ENCODE measurements at regions not wholly inside any gene's neighbourhood (a gene's known extent, or its start where the extent isn't known, plus 50 kb on each side); places are given as distances from the start of the nearest gene placed in this dataset.

DNA sequence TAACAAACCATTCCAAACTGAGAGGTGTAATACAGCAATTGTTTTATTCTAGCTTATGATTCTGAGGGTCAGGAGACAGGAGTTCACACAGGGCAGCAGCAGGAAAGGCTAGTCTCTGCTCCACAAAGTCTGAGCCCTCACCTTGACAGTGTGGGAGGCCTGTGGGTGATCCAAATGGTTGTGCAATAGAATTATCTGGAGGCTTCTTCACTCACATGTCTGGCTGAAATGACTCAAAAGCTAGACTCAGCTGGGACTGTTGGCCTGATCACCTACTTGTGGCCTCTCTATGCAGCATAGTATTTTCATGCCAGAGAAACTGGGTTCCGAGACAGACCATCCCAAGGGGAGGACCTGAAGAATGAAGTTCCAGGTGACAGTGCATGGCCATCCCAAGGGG, 233.9 kb upstream of the UBE2E2 start:
- DNase-seq = no peak

DNA sequence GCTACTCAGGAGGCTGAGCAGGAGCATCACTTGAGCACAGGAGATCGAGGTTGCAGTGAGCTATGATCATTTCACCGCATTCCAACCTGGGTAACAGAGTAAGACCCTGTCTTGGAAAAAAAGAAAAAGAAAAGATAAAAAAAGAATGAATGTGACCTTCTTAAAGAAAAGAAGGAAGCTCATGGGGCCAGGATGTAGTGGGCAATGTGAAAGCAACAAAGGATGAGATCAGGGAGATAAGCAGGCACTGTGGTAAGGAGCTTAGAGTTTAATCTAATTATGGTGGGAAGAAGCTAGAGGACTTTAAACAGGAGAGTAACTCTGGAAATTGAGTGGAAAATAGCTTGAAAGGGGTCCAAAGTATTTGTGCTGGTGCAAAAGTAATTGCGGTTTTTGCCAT, 231.6 kb upstream of the UBE2E2 start:
- no peak for DNase-seq

DNA sequence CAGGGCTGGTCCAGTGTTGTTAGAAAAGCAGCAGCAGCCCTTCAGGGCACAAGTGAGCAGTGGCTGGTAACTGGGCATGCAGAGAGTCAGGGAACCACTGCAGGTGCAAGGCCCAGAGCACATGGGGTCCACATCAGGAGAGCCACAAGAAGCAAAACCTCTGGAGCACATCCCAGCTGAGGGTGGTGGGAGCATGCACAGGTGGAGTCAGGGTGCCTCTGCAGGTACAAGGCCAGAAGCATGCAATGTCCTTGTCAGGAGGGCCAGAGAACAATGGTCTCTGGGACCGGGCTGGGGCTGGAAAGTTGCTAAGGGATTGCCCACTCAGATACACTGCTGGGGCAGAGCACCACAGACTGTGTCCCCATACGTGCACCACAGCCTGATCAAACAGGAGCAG, 226.1 kb upstream of the UBE2E2 start:
- no peak for DNase-seq

DNA sequence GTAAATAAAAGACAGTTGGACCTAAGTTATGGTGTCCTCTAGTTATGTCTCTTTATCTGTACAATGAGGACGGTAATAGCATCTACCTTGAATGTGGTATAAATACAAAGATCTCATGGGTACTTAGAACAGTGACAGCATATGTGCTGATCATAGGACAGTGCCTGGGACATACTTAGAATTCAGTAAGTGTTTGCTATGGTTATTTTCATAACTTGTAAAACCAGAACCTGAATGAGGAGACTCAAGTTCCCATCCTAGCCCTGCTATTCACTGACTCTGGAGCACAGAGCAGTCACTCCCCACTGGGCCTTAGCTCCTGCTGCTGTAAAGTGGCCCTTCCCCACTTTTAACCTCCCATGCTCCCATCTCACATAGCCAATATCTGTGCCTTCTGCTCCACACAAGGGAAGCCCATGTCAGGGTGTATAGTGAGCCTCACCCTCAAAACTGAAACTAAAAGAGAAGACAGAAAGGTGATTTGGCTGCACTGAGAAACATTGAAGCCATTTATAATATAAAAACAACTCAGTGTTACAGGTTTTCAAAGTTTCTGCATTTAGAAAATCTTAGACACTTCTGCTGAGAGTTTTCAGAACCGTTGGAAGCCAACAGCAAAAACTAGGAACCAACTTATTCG, 225.4 kb upstream of the UBE2E2 start:
- no peak for DNase-seq

DNA sequence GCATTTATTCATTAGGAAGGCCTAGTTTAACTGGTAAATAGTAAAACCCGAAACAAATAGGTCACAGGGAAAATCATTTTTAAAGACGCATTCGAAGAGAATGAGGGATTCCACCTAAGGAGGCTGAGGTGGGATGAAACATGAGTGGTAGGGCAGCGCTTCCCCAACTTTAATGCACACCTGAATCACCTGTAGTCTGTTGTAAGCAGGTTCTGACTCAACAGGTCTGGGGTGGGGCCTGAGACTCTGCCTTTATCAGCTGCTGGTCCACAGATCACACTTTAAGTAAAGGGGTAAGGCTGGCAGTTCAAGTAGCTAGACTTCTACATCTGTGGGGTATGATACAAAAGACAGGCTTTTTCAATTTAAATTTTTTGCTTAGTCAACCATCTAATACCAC, 223.5 kb upstream of the UBE2E2 start:
- no peak for DNase-seq

DNA sequence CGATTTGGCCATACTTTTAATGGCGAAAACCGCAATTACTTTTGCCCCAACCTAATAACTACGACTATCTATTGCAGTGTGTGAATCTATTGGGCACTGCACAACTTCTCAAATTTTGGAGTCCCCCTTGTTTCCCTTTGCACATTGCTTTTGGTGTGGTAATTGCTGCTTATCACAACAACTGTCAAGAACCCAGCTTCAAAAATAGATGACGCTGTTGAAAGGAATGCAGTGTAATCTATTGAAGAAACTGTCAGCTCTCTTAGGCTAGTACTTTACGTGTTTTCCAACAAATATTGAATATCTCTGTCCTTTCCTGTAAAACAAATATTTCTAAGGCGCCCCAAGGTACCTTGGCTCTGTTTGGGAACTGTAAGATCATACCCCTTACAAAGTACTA, 222.8 kb upstream of the UBE2E2 start:
- DNase-seq = no peak

DNA sequence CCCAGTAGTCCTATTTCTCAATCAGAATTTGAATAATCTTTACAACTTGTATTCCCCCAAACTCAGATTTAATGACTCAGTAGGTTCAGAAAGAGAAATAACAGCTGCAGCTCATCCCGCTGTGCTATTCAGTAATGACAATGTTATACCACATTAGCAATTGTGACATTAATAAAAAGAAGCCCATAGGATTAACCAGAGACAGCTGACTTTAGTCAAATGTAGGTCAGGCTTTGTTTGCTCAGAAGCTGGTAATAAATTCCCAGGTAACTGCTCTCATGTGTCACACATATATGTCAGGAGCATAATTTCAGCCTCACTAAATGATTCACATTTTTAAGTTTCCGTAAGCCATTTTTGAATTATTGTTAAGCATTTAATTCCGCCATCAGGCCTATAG, 222.0 kb upstream of the UBE2E2 start:
- DNase-seq = no peak

DNA sequence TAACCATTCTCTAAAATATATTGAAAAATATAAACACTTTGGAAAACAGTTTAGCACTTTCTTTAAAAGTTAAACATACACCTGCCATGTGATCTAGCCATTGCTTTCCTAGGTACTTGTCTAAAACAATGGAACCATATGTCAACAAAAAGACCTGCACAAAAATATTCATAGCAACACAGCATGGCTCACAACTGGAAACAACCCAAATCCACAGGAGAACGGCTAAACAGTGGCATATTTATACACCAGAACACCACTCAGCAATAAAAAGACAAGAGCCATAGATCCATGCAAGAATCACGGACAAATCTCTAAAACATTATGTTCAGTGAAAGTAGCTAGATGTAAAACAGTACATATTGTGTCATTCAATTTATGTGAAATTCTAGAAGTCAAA, 221.3 kb upstream of the UBE2E2 start:
- no peak for DNase-seq

DNA sequence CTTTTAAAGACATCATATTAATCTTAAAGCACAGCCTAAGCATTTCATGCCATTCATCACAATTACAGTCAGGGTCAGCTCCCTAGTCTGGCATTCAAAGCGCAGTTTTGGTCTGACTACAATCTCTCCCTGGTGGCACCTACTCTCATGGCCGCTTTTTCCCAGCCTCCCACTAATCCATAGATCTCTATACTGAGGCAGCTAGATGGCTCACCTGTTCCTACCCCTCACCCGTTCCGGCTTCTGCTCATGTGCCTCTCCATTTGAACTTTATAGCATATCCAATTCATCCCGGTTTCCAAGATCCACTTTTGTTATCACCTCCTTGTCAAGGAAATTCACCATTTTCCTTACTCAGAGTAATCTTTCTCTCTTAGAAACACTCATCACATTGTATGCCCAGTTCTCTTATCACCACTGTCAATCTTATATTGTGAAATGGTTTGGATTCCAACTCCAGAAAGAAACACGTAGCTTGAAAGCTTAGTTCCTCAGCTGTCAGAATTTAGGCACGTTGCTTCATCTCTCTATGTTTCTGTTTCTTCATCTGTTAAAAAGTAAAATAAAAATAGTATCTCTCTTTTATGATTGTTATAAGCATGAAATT, 220.0 kb upstream of the UBE2E2 start:
- DNase-seq = no peak

DNA sequence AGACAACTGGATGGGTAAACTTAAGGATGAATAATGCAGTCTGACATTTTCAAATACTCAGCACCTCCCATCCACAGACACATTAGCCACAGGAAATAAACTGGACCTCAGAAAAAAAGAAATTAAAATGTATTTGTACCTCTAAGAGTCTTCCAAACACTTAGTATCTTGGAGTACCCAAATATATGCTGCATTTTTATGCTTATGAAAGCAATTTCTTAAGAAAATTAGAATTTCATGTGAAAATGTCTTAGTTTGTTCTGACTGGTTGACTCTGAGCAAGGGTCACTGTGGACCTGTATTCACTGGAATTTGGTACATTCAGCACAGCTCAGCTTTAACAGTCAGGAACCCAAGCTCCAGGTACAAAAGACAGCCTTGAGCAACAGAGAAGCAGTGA, 216.2 kb upstream of the UBE2E2 start:
- no peak for DNase-seq

DNA sequence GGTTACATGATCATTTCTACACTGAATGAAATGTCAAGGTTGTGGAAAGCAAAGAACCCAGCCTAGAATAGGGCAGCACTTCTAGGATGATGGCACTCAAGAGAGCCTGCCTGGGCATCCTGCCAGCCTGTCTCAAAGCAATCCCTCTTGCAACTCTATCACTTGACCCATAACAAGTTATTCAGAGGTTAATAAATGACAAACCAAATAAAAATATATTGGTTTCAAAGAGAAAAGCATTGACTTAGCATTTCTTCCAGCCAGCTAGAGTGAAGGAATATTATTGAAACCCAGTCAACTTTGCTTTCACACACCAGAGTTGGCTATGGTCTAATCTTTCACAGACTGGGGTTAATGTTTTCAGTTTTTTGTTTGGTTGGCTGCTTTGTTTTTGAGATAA, 214.6 kb upstream of the UBE2E2 start:
- no peak for DNase-seq

DNA sequence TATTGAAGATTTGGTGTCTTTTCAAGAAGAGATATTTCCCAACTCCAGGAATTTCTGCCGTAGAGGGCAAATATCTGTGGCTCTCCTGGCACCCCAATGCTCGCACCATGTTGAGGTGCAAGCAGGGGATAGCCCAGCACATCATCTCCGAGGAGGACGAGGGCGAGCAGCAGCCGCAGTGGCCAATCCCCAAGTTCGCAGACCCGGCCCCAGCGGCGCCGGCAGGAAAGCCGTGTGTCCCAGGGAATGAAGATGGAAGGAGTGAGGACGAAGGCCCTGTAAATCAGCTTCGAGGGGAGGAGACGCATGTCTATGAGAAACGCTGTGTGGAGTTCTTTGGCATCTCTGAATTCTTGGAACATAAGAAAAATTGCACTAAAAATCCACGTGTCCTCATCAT, 213.4 kb upstream of the UBE2E2 start:
- no peak for DNase-seq

DNA sequence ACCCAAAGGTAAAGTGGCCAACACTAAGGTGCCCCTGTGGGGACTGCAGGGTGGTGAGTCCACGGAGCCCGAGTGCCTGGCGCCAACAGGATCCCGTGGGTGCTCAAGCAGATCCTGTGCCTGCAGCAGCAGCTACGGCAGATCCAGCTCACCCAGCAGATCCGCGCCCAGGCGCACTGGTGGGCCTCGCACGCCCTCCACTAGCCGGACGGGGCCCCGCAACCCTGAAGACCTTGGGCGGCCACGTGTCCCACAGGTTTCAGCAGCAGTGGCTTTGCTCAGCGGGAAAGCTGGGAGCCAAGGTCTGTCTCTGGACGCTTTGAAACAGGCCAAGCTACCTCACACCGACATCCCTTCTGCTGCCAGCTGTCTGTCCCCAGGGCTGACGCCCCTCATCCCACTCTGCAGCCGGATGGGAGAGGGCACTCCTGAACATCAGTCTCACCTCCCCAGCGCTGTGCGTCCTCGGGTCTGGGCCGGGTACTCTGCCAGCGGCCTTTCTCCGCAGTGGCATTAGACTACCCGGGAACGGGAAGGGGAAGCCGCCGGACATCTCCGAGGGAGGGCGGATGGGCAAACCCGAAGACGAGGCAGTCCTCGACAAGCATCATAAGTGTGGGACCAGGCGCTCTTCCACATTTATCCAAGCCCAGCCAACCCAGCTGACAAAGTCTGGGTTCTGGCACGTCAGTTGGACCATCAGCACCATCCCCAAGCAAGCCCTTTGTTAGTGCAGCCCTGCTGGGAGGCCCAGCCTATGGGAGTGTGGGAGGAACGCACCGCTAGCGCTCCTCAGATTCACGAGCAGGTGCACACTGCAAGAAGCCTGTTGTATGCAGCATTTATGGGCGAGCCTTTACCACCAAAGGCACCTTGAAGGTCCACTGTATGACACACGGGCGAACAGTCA, 212.6 kb upstream of the UBE2E2 start:
- DNase-seq = no peak

DNA sequence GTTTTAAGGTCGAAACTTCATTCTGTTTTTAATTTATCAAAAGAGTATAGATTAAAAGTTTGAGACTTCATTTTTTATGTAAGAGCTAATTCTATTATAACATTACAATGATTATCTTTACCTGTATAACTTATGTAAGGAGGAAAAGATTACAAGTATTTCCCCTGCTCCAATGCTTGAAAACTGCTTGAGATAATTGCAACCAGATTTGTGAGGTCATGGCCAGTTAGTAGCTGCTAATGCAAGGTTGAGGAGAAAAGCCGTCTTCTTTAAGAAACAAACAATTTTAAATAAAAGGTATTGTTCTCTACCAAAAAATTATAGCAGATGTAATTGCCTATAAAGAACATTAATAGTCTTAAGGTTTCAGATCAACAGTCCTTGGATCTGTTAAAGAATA, 208.3 kb upstream of the UBE2E2 start:
- no peak for DNase-seq

DNA sequence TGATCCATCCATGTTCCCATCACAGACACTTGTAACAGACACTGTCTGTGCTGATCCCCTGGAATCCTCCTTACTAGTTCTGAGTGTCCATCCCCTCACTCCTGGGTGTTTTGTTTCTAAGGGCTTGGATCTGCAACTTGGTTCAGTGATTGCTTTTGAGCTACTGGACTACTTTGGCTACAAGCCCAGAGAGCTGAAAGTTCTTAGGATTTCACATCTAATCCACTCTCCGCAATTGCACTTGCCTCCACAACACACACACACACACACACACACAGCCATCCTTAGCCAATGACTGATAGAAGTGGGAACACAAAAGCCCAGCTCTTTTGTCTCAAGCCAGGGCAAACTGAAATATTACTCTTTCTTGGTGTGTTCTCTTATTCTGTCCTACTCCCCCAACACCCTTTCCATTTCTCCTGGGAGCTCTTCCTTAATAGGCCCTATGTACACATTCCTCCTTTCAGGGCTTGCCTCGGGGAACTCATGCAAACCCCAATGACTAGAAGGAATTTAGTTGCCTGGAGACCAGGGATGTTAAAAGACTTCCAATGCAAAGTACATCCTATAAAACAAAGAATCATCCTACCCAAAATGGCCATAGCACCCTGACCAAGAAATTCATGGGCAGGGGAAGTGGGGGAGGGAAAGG, 206.1 kb upstream of the UBE2E2 start:
- no peak for DNase-seq

DNA sequence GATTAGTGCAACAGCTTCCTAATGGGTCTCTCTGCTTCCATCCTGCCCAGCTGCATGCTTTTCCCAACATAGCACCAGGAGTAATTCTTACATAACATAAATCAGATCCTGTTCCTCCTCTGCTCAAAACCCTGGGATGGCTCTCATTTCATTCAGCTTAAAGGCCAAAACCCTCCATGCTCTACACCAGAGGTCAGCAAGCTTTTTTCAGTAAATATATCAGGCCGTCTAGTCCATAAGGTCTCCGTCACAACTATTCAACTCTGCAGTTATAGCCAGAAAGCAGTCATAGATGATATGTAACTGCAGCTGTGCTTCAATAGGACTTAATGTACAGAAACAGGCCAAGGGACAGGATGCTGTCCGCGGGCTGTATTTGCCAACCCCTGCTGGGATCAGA, 202.8 kb upstream of the UBE2E2 start:
- no peak for DNase-seq

DNA sequence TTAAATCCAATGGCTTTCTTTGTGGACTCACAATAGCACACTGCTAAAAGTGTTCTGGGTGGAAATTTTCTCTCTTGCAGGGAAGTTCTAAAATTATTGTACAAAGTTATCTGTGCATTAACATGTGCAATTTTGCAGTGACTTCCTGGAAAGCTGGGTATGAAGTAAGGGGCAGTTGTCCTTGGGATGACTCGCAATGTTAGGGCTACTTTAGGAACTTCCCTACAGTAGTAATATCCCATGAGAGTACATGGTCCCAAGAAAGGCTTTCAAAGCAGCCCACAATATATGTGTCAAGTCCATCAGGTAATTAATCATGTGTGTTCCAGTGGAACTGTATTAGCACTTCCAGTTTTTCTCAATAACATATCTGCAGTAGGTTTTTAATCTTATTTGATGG, 201.0 kb upstream of the UBE2E2 start:
- no peak for DNase-seq

DNA sequence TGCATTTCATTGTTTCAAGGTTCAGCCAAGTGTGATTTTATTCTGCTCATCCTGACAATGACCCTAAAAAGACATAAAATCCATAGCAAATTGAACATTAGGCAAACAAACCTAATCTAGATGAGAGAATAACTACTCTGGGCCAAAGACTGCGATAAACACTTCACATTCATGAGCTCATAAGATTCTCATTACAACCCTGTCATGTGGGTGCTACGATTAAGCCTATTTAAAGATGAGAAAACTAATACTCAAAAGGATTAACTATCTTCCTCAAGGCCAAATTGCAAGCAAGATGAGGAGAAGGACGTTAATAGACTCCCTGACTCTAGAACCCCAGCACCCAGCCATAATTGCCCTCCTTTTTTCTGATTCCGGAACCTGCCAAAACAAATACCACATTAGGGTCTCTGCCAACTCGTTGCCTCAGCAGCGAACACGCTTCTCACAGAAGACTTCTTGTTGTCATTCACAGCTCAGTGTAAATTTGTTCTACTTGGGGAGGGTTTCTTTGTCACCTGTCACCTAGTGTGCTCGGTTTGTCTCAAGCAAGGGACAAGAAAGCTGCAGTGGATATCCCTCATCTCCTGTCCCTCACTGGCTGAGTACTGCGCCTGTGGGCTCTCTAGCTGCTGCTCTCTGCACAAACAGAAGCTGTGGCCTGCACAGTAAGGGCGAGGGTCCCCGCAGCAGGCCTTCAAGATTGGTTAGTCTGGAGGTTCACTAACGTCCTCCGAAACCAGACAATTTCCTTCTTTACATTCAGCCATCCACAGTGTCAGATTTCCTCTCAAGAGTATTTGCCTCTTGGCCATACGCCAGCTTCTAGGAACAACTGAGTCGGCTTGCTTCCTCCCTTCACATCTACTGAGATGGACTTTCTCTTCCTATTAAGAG, 200.0 kb upstream of the UBE2E2 start:
- DNase-seq = no peak

DNA sequence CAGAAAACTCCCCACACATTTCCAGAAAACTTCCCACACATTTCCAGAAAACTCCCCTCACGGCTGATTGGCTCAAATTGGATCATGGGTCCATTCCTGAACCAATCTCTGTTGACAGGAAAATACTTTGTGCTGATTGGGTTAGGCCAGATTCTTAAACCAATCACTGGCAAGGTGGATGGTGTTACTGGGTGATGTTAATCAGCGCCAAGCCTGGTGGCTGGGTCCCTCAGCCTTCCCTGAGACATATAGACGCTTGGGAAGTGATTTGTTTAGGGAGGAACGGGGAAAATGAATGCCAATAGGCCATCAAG, 199.4 kb upstream of the UBE2E2 start:
- DNase-seq = no peak

DNA sequence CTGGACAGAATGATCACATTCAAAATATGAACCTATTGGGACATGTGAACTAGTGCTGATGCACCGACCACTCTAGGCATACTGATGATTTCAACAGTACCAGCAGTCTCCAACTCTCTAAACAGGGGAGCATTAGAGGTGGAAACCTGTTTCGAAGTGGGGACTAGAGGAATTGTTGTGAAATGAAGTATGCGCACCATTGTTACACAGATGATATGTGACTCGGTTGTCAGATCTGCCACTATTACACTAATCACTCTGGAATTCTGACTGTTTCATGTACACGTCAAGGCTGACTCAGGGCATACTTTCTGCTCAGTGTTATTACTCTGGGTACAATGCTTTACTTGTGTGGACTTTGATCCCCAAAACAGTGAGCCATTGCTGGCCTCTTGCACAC, 198.2 kb upstream of the UBE2E2 start:
- no peak for DNase-seq

DNA sequence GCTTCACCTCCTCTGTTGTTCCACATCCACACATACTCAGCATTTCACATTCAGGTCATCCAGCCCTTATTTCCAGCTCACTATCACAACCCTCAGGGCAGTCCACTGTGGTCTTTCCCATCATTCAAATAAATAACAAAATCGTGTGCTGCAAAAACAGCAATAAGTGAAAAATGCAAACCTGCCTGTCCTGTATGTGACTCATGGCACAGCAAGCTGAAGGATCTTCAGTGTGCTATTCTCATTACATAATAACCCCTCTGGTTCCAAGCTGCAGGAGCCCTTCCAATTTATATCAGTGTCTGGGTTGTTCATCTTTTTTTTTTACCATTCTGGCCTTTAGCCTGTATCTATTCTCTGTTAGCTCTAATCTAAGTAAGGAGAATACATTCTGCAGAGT, 185.3 kb upstream of the UBE2E2 start:
- no peak for DNase-seq

DNA sequence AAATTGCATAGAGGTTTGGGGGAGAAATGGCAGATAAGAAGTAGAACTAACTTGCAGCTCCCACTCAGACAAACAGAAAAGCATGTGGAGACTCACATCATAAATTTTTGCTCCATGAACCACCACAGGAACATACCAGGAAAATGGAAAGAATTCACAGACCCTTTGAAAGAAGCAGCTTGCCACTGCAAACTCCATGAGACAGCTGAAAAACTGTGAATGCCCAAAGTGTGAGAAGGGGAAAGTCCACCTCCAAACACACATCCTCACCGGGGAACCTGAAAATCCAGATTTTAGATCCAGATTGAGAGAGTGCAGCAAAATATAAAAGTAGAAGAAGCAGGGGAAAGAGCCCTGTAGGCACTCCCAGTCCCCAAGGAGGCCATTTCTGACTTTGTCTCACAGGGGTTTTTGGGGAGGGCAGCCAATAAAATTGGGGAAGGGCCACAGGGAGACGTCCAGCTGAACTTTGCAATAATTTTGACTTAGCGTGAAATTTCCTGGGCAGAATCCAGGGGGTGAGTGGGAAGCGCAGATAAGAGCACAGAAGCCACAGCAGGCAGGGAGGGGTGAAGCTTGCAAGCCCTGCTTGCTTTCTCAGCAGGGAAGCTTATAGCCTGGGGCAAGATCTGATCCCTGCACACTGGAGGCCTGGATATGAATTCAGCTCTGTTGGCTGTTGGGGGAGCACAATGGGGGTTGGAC, 183.4 kb upstream of the UBE2E2 start:
- DNase-seq = no peak

Measured in activated gamma-delta T cell (primary cell).